ENCODE measurements at regions not wholly inside any gene's neighbourhood (a gene's known extent, or its start where the extent isn't known, plus 50 kb on each side); places are given as distances from the start of the nearest gene placed in this dataset.
"Not testable (repeated sequence)": the region's sequence is repeated elsewhere in the genome, so short reads cannot be mapped to it uniquely, and the experiment has no call there.

DNA sequence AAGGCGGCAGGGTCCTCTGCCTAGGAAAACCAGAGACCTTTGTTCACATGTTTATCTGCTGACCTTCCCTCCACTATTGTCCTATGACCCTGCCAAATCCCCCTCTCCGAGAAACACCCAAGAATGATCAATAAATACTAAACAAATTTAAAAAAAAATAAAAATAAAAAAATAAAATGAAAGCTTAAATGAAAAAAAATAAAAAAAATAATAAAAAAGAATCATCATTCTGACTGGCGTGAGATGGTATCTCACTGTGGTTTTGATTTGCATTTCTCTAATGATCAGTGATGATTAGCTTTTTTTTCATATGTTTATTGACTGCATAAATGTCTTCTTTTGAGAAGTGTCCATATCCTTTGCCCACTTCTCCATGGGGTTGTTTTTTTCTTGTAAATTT, 74.5 kb upstream of the LSAMP start:
- FAIRE-seq; BruUV-seq (replicated peaks); in situ Hi-C loops (cut with HindIII; ENCODE audit: extremely low pct_ligation_motif_present, low pct_unique_long_range_greater_than_20kb); H2AFZ ChIP-seq (ENCODE audit: low read length); DNase-seq (ENCODE audit: low spot score); H3K4me2 ChIP-seq (ENCODE audit: low read depth, low read length); H3K9ac ChIP-seq (ENCODE audit: insufficient read depth, low read depth, low read length); H3K27ac ChIP-seq (ENCODE audit: extremely low read length, insufficient read depth, low read length); H3K4me3 ChIP-seq (replicated peaks in 1 of 3; ENCODE audit: insufficient read depth in 1 of 3, low read depth in 2 of 3, low read length in 3 of 3); H3K79me2 ChIP-seq (ENCODE audit: insufficient read depth, low read length); H3K4me1 ChIP-seq (ENCODE audit: insufficient read depth, low read length); intact Hi-C loops (cut with micrococcal nuclease; ENCODE audit: unreplicated experiment); H4K20me1 ChIP-seq (ENCODE audit: insufficient read depth, low read length); CTCF ChIA-PET (ENCODE audit: low intra/inter-chr PET ratio, low total read pairs); H3K36me3 ChIP-seq (replicated peaks in 1 of 2; ENCODE audit: control insufficient read depth in 1 of 2, insufficient read depth in 2 of 2, low read length in 2 of 2); ATAC-seq; POLR2A ChIA-PET; H3K9me3 ChIP-seq (ENCODE audit: low read length); H3K27me3 ChIP-seq (ENCODE audit: control insufficient read depth in 1 of 2, insufficient read depth in 2 of 2, low read length in 2 of 2): not testable (repeated sequence)
- WGBS (ENCODE audit: low lambda C conversion rate), result 5% methylated on average over 3 of the region's 3 CpGs

DNA sequence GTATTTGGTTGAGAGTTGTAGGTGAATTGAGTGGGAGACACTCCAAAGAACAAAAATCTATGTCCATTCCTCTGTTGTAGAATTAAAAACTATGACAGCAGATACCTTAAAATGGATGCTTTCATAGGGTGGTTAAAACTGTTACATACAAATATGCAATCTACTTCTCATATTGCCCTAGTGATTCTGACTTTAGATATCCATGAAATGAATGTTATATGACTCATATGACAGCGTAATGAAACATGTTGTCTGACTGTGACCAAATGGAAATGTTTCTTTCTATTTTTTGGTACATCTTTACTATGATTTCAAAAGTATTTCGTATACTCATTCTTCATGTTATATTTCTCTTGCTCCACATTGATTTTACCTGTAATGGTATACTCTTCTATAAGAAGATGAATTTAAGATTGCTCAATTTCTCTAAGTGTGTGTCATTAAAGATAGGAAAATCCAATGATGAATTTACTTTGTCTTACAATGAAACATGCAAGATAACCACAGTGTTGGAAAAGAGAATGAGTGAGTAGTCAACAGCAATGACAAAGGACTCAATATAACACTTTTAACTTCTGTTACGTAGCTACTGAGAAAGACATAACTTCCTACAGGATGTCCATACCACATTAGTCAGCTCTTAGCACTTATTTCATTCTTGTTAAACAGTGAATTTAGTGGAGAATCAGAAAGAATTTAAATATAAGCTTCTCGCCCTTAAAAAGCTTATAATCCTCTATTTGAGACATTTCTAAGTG, 79.3 kb upstream of the LSAMP start:
- POLR2A ChIA-PET, result no interaction called here
- no peak overlapping the region for H3K4me2 ChIP-seq (ENCODE audit: low read depth, low read length)
- in situ Hi-C loops (cut with HindIII; ENCODE audit: extremely low pct_ligation_motif_present, low pct_unique_long_range_greater_than_20kb) (no loop called here), intact Hi-C loops (cut with micrococcal nuclease; ENCODE audit: unreplicated experiment) (no loop called here)
- no peaks in the 10 kb centered on the region for H3K9me3 ChIP-seq (ENCODE audit: low read length)
- no peaks in the 10 kb centered on the region for H4K20me1 ChIP-seq (ENCODE audit: insufficient read depth, low read length)
- BruUV-seq (replicated peaks), result no TSS peak
- no peaks in the 10 kb centered on the region for H3K79me2 ChIP-seq (ENCODE audit: insufficient read depth, low read length)
- H3K4me1 ChIP-seq (ENCODE audit: insufficient read depth, low read length), result no peaks in the 10 kb centered on the region
- no peak overlapping the region for H2AFZ ChIP-seq (ENCODE audit: low read length)
- no peak overlapping the region for H3K27ac ChIP-seq (ENCODE audit: extremely low read length, insufficient read depth, low read length)
- no peak for FAIRE-seq
- no peak overlapping the region for H3K9ac ChIP-seq (ENCODE audit: insufficient read depth, low read depth, low read length)
- no peaks in the 10 kb centered on the region for H3K27me3 ChIP-seq (ENCODE audit: control insufficient read depth in 1 of 2, insufficient read depth in 2 of 2, low read length in 2 of 2)
- H3K36me3 ChIP-seq (replicated peaks in 1 of 2; ENCODE audit: control insufficient read depth in 1 of 2, insufficient read depth in 2 of 2, low read length in 2 of 2), result no peaks in the 10 kb centered on the region
- TF ChIP-seq SALL2 (CRISPR knock-in tag; IDR thresholded peaks at IDR 0.05) (no peak), BCL6 (CRISPR knock-in tag; IDR thresholded peaks at IDR 0.05) (no peak), SMARCE1 (IDR thresholded peaks at IDR 0.05; ENCODE audit: borderline replicate concordance) (no peak)
- CTCF ChIA-PET (ENCODE audit: low intra/inter-chr PET ratio, low total read pairs), result no interaction called here
- no peak for ATAC-seq
- H3K4me3 ChIP-seq (replicated peaks in 1 of 3; ENCODE audit: insufficient read depth in 1 of 3, low read depth in 2 of 3, low read length in 3 of 3), result no peak overlapping the region
- 7% methylated on average over 4 of the region's 4 CpGs for WGBS (ENCODE audit: low lambda C conversion rate)
- no peak for DNase-seq (ENCODE audit: low spot score)
